ENCODE measurements at regions not wholly inside any gene's neighbourhood (a gene's known extent, or its start where the extent isn't known, plus 50 kb on each side); places are given as distances from the start of the nearest gene placed in this dataset.

DNA sequence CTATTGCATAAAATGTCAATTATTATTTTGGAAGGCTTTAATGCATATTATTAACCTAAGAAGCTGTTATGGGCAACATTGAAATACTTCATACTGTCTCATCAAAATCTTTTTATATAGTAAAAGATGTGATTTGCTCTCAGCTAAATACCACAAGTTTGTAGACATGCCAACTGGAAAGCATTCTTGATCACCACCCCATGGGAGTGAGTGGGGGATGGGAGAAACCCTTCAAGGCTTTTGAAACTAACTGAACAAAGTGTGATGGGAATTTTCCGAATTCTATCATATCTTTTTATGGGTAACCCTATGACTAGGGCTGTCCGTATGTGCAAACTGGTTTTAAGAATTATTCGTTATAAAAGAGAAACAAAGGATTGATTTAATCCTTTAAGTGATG is 377.3 kb upstream of the JAG1 start (continued):
- TF ChIP-seq, protein P1, sequence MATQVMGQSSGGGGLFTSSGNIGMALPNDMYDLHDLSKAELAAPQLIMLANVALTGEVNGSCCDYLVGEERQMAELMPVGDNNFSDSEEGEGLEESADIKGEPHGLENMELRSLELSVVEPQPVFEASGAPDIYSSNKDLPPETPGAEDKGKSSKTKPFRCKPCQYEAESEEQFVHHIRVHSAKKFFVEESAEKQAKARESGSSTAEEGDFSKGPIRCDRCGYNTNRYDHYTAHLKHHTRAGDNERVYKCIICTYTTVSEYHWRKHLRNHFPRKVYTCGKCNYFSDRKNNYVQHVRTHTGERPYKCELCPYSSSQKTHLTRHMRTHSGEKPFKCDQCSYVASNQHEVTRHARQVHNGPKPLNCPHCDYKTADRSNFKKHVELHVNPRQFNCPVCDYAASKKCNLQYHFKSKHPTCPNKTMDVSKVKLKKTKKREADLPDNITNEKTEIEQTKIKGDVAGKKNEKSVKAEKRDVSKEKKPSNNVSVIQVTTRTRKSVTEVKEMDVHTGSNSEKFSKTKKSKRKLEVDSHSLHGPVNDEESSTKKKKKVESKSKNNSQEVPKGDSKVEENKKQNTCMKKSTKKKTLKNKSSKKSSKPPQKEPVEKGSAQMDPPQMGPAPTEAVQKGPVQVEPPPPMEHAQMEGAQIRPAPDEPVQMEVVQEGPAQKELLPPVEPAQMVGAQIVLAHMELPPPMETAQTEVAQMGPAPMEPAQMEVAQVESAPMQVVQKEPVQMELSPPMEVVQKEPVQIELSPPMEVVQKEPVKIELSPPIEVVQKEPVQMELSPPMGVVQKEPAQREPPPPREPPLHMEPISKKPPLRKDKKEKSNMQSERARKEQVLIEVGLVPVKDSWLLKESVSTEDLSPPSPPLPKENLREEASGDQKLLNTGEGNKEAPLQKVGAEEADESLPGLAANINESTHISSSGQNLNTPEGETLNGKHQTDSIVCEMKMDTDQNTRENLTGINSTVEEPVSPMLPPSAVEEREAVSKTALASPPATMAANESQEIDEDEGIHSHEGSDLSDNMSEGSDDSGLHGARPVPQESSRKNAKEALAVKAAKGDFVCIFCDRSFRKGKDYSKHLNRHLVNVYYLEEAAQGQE (IDR thresholded peaks at IDR 0.05; ENCODE audit: unreplicated experiment) = no peak
- TF ChIP-seq ZNF114 (CRISPR knock-in tag; IDR thresholded peaks at IDR 0.05) = no peak
- TF ChIP-seq, protein P2, sequence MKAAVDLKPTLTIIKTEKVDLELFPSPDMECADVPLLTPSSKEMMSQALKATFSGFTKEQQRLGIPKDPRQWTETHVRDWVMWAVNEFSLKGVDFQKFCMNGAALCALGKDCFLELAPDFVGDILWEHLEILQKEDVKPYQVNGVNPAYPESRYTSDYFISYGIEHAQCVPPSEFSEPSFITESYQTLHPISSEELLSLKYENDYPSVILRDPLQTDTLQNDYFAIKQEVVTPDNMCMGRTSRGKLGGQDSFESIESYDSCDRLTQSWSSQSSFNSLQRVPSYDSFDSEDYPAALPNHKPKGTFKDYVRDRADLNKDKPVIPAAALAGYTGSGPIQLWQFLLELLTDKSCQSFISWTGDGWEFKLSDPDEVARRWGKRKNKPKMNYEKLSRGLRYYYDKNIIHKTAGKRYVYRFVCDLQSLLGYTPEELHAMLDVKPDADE (IDR thresholded peaks at IDR 0.05) = no peak
- no peak for TF ChIP-seq JUNB (IDR thresholded peaks at IDR 0.05; ENCODE audit: unreplicated experiment)

DNA sequence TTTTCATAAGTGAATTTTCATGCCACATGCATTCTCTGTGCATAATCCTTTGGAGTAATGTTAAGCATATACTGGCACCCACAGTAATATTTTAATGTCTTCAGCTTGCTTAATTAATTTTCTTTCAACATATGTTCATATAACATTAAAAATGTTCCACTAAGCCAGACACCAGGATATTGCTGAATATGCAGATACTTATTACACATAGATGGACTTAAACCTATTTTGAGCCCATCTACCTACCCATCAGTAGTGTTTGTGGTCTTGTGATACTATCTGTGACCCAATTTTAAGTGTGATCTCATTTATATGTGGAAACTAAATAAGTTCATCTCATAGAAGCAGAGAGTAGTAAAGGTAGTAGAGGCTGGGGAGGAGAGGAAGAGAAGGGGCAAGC is 379.5 kb upstream of the JAG1 start:
- Histone ChIP-seq H3K4me3 (no peak overlapping the region), H3K4me1 (ENCODE audit: insufficient read depth) (no peaks in the 10 kb centered on the region), H4K20me1 (replicated peaks; ENCODE audit: insufficient read depth) (no peaks in the 10 kb centered on the region), H3K27me3 (ENCODE audit: insufficient read depth) (no peaks in the 10 kb centered on the region), H3K36me3 (ENCODE audit: insufficient read depth) (no peaks in the 10 kb centered on the region), H3F3A (replicated peaks; ENCODE audit: low read depth) (no peaks in the 10 kb centered on the region), H3K4me2 (no peak overlapping the region), H2AFZ (no peak overlapping the region), H3K79me2 (replicated peaks; ENCODE audit: insufficient read depth) (no peaks in the 10 kb centered on the region), H3K27ac (ENCODE audit: low read depth) (no peak overlapping the region), H3K9me2 (ENCODE audit: insufficient read depth) (no peaks in the 10 kb centered on the region; the same call in 1 of the 2 replicates)
- no peak overlapping the region for H3K27ac Mint-ChIP-seq
- H3K4me3 Mint-ChIP-seq = no peak overlapping the region
- H3K36me3 Mint-ChIP-seq (ENCODE audit: low read depth) = no peaks in the 10 kb centered on the region
- H3K27me3 Mint-ChIP-seq (ENCODE audit: insufficient read depth, low read depth, poor library complexity) = no peaks in the 10 kb centered on the region
- DNase-seq (ENCODE audit: low spot score) (no peak), ATAC-seq (no peak)
- no peaks in the 10 kb centered on the region for H3K4me1 Mint-ChIP-seq
- H3K9me3 Mint-ChIP-seq = no peaks in the 10 kb centered on the region
- TF ChIP-seq, protein P3, sequence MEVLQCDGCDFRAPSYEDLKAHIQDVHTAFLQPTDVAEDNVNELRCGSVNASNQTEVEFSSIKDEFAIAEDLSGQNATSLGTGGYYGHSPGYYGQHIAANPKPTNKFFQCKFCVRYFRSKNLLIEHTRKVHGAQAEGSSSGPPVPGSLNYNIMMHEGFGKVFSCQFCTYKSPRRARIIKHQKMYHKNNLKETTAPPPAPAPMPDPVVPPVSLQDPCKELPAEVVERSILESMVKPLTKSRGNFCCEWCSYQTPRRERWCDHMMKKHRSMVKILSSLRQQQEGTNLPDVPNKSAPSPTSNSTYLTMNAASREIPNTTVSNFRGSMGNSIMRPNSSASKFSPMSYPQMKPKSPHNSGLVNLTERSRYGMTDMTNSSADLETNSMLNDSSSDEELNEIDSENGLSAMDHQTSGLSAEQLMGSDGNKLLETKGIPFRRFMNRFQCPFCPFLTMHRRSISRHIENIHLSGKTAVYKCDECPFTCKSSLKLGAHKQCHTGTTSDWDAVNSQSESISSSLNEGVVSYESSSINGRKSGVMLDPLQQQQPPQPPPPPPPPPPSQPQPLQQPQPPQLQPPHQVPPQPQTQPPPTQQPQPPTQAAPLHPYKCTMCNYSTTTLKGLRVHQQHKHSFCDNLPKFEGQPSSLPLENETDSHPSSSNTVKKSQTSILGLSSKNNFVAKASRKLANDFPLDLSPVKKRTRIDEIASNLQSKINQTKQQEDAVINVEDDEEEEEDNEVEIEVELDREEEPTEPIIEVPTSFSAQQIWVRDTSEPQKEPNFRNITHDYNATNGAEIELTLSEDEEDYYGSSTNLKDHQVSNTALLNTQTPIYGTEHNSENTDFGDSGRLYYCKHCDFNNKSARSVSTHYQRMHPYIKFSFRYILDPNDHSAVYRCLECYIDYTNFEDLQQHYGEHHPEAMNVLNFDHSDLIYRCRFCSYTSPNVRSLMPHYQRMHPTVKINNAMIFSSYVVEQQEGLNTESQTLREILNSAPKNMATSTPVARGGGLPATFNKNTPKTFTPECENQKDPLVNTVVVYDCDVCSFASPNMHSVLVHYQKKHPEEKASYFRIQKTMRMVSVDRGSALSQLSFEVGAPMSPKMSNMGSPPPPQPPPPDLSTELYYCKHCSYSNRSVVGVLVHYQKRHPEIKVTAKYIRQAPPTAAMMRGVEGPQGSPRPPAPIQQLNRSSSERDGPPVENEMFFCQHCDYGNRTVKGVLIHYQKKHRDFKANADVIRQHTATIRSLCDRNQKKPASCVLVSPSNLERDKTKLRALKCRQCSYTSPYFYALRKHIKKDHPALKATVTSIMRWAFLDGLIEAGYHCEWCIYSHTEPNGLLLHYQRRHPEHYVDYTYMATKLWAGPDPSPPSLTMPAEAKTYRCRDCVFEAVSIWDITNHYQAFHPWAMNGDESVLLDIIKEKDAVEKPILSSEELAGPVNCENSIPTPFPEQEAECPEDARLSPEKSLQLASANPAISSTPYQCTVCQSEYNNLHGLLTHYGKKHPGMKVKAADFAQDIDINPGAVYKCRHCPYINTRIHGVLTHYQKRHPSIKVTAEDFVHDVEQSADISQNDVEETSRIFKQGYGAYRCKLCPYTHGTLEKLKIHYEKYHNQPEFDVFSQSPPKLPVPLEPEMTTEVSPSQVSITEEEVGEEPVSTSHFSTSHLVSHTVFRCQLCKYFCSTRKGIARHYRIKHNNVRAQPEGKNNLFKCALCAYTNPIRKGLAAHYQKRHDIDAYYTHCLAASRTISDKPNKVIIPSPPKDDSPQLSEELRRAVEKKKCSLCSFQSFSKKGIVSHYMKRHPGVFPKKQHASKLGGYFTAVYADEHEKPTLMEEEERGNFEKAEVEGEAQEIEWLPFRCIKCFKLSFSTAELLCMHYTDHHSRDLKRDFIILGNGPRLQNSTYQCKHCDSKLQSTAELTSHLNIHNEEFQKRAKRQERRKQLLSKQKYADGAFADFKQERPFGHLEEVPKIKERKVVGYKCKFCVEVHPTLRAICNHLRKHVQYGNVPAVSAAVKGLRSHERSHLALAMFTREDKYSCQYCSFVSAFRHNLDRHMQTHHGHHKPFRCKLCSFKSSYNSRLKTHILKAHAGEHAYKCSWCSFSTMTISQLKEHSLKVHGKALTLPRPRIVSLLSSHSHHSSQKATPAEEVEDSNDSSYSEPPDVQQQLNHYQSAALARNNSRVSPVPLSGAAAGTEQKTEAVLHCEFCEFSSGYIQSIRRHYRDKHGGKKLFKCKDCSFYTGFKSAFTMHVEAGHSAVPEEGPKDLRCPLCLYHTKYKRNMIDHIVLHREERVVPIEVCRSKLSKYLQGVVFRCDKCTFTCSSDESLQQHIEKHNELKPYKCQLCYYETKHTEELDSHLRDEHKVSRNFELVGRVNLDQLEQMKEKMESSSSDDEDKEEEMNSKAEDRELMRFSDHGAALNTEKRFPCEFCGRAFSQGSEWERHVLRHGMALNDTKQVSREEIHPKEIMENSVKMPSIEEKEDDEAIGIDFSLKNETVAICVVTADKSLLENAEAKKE (CRISPR knock-in tag; IDR thresholded peaks at IDR 0.05) = no peak
- TF ChIP-seq JUNB (IDR thresholded peaks at IDR 0.05; ENCODE audit: unreplicated experiment) = no peak
- TF ChIP-seq EZH2phosphoT487 (IDR thresholded peaks at IDR 0.05; ENCODE audit: unreplicated experiment) = no peak
- TF ChIP-seq EZH2 (IDR thresholded peaks at IDR 0.05; ENCODE audit: low read depth, unreplicated experiment) = no peak
- no peak for TF ChIP-seq NANOG (IDR thresholded peaks at IDR 0.05; ENCODE audit: borderline replicate concordance)
- no peak for TF ChIP-seq POLR2AphosphoS5 (IDR thresholded peaks at IDR 0.05; ENCODE audit: low read depth)
- TF ChIP-seq, protein P4, sequence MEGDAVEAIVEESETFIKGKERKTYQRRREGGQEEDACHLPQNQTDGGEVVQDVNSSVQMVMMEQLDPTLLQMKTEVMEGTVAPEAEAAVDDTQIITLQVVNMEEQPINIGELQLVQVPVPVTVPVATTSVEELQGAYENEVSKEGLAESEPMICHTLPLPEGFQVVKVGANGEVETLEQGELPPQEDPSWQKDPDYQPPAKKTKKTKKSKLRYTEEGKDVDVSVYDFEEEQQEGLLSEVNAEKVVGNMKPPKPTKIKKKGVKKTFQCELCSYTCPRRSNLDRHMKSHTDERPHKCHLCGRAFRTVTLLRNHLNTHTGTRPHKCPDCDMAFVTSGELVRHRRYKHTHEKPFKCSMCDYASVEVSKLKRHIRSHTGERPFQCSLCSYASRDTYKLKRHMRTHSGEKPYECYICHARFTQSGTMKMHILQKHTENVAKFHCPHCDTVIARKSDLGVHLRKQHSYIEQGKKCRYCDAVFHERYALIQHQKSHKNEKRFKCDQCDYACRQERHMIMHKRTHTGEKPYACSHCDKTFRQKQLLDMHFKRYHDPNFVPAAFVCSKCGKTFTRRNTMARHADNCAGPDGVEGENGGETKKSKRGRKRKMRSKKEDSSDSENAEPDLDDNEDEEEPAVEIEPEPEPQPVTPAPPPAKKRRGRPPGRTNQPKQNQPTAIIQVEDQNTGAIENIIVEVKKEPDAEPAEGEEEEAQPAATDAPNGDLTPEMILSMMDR (conservative IDR thresholded peaks at IDR 0.05; ENCODE audit: low read depth in 2 of 2) = no peak
- no peak for TF ChIP-seq CREB1 (CRISPR knock-in tag; IDR thresholded peaks at IDR 0.05; ENCODE audit: low read depth)

All from GM23338 (cell line).